Esophagus squamous epithelium (tissue), 4 donors: ENCODE measurements at regions not wholly inside any gene's neighbourhood (a gene's known extent, or its start where the extent isn't known, plus 50 kb on each side); places are given as distances from the start of the nearest gene placed in this dataset.

Source experiments
- CTCF ChIP-seq, 6 experiments: fragments of 450-650 bp in 4 of 6; fragments of 200-600 bp in 2 of 6; sonication (generic) in 2 of 6; IDR thresholded peaks; one replicate each; pipeline ENCODE4 v1.5.1; 2016 to 2019; ENCODE audit warnings: antibody characterized with exemption in 6 of 6, mild to moderate bottlenecking in 4 of 6, moderate library complexity in 4 of 6
- POLR2A ChIP-seq, 4 donors: fragments of 450-650 bp; IDR thresholded peaks; one replicate each; pipeline ENCODE4 v1.6.1; 2017; ENCODE audit warnings: antibody characterized with exemption in 4 of 4, mild to moderate bottlenecking in 4 of 4, moderate library complexity in 3 of 4

- no peak for TF ChIP-seq CTCF (IDR thresholded peaks at IDR 0.05)
- TF ChIP-seq POLR2A (IDR thresholded peaks at IDR 0.05): no peak
These were observed 254.7 kb downstream of the GABRG1 start for GRCh38 chr4:45869184-45869583.
